Chondrocyte (in vitro differentiated cells): ENCODE measurements at regions not wholly inside any gene's neighbourhood (a gene's known extent, or its start where the extent isn't known, plus 50 kb on each side); places are given as distances from the start of the nearest gene placed in this dataset.

ENCODE experiments used
- DNase-seq: peaks from one replicate; pipeline ENCODE4 v3.0.0; 2021; ENCODE audit warnings: mixed read lengths, low spot score
- H3K27ac Mint-ChIP-seq: one replicate; pipeline ENCODE4 v1.8.0; 2021; ENCODE audit warnings: mild to moderate bottlenecking, moderate library complexity, mixed read lengths; ENCODE audit not compliant: unreplicated experiment
- H3K27me3 Mint-ChIP-seq: 2 replicates; pipeline ENCODE4 v1.8.0; 2021; ENCODE audit warnings: low read depth, mixed read lengths
- H3K36me3 Mint-ChIP-seq: 2 replicates; pipeline ENCODE4 v1.8.0; 2021; ENCODE audit warnings: low read depth, mixed read lengths
- H3K4me1 Mint-ChIP-seq: 2 replicates; pipeline ENCODE4 v1.8.0; 2021; ENCODE audit warnings: low read depth, mild to moderate bottlenecking, mixed read lengths
- H3K4me3 Mint-ChIP-seq: one replicate; pipeline ENCODE4 v1.8.0; 2021; ENCODE audit warnings: mild to moderate bottlenecking, moderate library complexity, mixed read lengths; ENCODE audit not compliant: unreplicated experiment
- H3K9me3 Mint-ChIP-seq: 2 replicates; pipeline ENCODE4 v1.8.0; 2021; ENCODE audit warnings: low read depth, mixed read lengths
- CTCF ChIP-seq: fragments of 200-600 bp; sonication (generic); IDR thresholded peaks from 2 replicates; pipeline ENCODE4 v1.5.0; 2021; ENCODE audit warnings: antibody characterized with exemption, mild to moderate bottlenecking, moderate library complexity

- Mint-ChIP-seq H3K27ac (peak overlapping the region; percentile 96), H3K4me1 (peaks cover 66% of the 10 kb centered on the region), H3K27me3 (no peaks in the 10 kb centered on the region), H3K36me3 (peaks cover 3% of the 10 kb centered on the region), H3K9me3 (peaks cover 6% of the 10 kb centered on the region), H3K4me3 (no peak overlapping the region)
- DNase-seq = no peak
- TF ChIP-seq CTCF = peak; percentile 58
Observed at GRCh38 chr15:38864827-38865581, 300.4 kb upstream of the RASGRP1 start.

GRCh38 chr15:38867556-38867955 lies 302.9 kb upstream of the RASGRP1 start:
- Mint-ChIP-seq H3K27ac (peak overlapping the region; percentile 61), H3K4me3 (no peak overlapping the region), H3K9me3 (peaks cover 10% of the 10 kb centered on the region), H3K27me3 (no peaks in the 10 kb centered on the region), H3K36me3 (peaks cover 4% of the 10 kb centered on the region), H3K4me1 (peaks cover 59% of the 10 kb centered on the region)
- no peak for TF ChIP-seq CTCF
- no peak for DNase-seq

GRCh38 chr15:38868326-38869114 lies 303.9 kb upstream of the RASGRP1 start:
- no peak overlapping the region for H3K4me3 Mint-ChIP-seq
- DNase-seq = no peak
- H3K27ac Mint-ChIP-seq = peak overlapping the region; percentile 83
- TF ChIP-seq CTCF = no peak
- H3K9me3 Mint-ChIP-seq = peaks cover 10% of the 10 kb centered on the region
- H3K27me3 Mint-ChIP-seq = no peaks in the 10 kb centered on the region
- peaks cover 4% of the 10 kb centered on the region for H3K36me3 Mint-ChIP-seq
- peaks cover 58% of the 10 kb centered on the region for H3K4me1 Mint-ChIP-seq

GRCh38 chr15:38871638-38872037 lies 307.0 kb upstream of the RASGRP1 start:
- Mint-ChIP-seq H3K4me3 (no peak overlapping the region), H3K27ac (no peak overlapping the region), H3K27me3 (no peaks in the 10 kb centered on the region), H3K9me3 (peaks cover 10% of the 10 kb centered on the region), H3K36me3 (peaks cover 4% of the 10 kb centered on the region), H3K4me1 (peaks cover 40% of the 10 kb centered on the region)
- no peak for DNase-seq
- TF ChIP-seq CTCF = no peak

GRCh38 chr15:38872732-38873131 lies 308.1 kb upstream of the RASGRP1 start:
- H3K36me3 Mint-ChIP-seq = peaks cover 4% of the 10 kb centered on the region

More at GRCh38 chr15:38872732-38873131, 308.1 kb upstream of the RASGRP1 start:
- no peak for DNase-seq
- TF ChIP-seq CTCF = no peak
- Mint-ChIP-seq H3K27ac (no peak overlapping the region), H3K9me3 (peaks cover 10% of the 10 kb centered on the region), H3K27me3 (no peaks in the 10 kb centered on the region), H3K4me1 (peaks cover 40% of the 10 kb centered on the region), H3K4me3 (no peak overlapping the region)
